GM21381 (cell line): ENCODE measurements at regions not wholly inside any gene's neighbourhood (a gene's known extent, or its start where the extent isn't known, plus 50 kb on each side); places are given as distances from the start of the nearest gene placed in this dataset.

Experiments used
- ATAC-seq: cut with Tn5 transposase; IDR thresholded peaks from one replicate; pipeline ENCODE4 v1.9.1; 2021; ENCODE audit warnings: mild to moderate bottlenecking, moderate library complexity; ENCODE audit not compliant: unreplicated experiment

DNA sequence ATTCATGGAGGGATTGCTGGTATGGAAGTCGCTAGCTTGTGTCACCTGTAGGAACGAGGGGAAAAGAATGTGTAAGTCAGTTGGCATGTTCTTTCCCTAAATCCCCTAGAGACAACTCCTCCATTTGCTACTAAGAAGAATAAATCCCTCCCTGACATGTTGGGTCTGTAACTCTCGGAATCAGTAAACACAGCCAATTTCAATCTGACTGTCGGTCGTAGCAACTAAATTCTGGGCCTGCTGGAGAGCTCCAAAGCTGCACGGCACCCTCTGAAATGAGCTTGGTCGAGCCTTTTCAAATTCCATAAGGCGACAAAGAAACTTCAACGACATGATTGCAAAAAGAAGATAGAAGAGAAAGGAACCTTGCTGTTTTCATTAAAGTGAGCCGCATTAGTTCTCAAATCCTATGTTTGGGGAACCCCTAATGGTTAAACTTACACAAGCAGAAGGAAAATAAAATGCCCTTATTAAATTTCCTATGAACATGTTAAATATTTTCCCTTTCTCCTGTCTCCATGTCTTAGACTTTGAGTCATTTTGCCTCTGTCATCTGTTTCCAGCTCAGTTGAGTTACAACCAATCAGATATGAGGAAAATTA lies 735.8 kb upstream of the WWC1 start:
- no peak for ATAC-seq

DNA sequence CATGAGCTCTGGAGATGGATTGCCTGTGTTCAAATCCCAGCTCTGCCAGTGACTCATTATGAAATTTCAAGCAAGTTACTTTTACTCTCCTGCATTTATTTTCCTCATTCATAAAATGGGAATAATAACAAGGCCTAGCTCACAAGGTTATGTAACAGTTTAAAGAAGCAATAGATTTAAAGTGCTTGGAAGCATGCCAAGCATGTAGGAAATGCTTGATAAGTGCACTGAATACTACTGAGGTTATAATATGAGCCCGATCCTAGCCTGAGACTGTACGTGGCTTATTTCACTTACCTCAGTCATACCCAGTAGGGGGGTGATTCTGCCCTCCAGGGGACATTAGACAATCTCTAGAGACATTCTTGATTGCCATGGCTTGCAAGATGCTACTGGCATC lies 734.1 kb upstream of the WWC1 start:
- ATAC-seq, result no peak

DNA sequence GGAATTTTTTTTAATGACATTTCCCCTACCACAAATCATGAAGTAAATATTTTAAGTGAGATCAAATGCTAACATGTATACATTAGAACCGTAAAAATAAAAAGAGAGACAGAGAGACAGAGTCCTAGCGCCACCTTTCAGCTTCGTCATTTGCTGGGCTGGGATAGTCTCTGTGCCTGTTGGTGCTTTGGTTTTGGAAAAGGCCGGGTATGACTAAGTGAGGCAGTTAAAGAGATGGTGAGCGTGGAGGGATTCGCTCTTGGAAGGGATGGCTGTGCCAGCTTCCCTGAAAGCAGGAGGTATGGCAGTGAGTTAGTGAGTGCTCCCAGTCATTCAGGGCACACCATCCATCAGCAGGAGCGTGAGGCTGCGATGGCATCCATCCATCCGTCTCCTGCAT lies 729.6 kb upstream of the WWC1 start:
- ATAC-seq, result no peak

DNA sequence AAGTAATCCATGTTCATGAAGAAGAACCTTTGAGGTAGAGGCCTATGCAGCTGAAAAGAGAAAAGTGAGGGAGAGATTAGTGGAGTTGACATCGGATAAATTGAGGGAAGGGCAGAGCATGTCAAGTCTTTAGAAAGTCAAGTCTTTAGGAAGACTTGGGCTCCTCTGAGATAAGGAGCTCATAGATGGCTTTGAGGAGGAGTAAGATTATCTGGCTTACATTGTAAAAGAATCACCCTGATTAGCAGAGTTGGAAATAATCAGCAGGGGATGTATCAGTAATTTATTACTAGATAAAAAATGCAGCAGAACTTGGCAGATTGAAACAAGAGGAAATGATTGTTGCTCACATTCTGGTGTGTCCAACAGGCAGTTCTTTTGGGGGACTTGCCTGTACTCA lies 727.2 kb upstream of the WWC1 start:
- no peak for ATAC-seq

DNA sequence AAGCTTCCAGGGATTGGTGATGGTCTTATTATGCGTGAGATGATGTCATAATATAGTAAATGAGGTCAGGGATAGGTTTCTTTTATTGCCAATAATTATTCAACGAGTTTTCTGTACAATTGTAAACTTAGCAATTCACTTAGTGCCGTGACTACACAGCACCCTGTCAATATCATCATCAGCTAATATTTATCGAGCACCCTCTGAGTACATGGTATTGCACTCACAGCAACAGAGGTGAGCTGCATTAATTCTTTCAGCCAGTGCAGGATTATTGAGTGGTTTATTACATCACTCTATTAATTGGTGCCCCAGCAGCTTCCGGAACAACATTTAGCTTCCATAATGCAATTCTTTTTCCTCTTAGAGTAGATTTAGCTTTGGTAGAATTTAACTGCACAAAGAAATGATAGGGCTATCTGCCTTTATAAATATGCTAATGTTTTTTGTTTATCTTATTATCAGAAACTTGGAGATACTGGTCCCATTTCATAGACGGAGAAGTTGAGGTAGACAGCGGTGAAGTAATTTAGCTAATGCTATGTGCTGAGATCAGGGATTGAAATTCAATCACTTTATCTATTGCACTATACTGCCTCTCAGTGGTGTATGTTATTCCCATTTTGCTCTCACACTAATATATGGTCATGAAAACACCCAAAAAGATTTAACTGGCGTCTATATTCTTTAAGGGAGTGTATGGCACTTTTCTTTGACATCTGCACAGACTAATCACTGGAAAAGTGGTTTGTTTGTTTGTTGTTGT lies 726.1 kb upstream of the WWC1 start:
- ATAC-seq, result no peak

DNA sequence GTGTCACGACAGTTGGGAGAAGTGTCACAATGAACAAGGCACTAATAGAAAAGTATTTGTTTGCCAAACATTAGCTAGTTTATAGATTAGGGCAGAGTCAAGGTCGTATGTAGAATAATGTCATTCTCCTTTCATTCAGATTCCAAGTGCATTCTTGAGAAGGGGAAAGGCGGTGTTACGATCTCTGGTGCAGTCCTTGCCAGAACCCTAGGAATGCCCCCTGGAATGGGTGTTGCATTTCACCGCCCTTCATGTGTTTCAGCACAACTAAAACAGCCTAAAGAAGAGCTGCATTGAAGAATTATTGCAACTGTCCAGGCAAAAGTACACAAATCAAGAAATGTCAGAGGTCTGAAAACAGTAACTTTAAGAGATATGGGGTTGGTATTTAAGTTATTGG lies 721.0 kb upstream of the WWC1 start:
- ATAC-seq, result no peak

DNA sequence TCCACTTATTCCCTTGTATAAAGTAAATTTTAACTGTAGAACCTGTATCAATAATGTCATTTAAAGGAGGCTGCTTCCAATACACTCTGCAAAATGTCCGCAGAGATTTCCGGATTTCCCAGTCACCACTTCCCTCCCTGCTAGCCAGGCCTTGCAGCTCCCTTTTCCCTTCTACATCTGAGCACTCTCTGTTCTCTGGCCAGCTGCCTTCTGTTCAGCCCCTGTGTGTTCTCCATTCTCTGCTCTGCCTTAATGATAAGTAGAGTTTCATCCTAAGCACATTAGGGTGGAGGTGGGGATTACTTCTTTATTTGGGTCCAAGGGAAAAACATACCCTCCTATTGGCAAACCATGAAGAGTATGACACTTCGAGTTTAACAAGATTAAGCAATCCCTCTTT lies 719.6 kb upstream of the WWC1 start:
- no peak for ATAC-seq

DNA sequence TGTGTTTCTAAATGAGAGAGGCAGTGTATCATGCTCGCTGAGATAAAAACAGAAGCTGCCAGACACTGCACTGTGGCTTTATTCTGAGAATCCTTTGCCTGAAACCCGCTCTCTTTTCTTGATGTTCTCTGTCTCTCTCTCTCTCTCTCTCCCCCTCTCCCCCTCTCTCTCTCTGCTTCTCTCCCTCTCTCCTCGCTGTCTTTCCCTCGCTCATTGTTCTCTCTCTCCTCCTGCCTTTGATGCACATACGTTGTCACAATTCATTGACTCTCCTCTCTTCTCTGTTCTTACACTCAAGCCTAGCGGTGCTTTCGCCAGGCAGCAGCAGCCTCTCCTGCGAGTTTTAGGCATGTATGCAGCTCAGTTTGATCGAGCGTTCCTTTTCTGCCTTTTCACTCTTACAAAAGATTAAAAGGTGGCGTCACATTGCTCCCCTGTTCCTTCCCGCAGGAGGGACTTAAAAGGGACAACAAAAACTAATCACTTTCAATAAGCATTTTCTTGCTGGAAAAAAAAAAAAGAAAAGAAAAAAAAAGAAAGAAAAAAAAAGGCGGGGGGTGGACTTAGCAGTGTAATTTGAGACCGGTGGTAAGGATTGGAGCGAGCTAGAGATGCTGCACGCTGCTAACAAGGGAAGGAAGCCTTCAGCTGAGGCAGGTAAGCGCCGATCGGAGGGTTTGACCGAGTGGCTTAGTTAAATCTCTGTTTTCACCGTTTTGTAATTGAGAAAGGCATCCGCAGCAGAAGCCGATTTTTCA lies 717.9 kb upstream of the WWC1 start:
- ATAC-seq, result no peak

DNA sequence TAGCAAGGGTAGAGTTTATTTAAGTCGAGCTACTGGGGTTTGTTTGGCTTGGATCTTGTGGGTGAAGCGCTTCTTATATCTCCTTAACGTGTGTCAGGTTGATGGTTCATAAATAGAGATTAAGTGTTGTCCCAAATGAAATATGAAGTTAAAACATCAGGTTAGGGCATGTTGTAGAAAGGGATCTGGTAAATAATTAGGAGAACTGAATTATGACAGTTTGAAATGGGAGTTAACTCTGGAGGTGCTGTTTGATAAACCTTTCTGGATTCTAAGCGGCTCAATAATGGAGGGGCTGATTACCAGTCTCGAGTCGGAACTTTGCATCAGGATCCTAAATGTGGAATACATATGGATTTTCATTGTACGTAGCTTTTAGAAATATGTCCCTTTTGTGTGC lies 717.0 kb upstream of the WWC1 start:
- no peak for ATAC-seq

DNA sequence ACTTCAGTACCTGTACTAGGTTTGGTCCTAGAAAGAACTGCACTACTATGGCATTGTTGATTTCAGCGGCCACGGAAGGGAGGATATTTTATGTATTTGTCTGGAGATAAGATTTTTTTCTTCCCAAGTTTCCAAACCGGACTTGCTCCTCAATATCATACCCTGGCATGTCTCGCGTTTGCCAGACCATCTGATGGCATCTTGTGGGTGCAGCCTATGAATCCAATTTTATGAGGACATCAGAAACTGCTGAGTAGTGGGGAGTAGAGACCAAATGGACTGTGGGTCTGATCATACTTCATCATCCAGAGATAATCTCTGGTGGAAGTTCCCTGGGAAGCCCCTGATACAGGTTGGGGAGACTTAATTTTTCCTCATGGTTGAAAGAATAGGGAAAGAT lies 716.1 kb upstream of the WWC1 start:
- ATAC-seq, result no peak

DNA sequence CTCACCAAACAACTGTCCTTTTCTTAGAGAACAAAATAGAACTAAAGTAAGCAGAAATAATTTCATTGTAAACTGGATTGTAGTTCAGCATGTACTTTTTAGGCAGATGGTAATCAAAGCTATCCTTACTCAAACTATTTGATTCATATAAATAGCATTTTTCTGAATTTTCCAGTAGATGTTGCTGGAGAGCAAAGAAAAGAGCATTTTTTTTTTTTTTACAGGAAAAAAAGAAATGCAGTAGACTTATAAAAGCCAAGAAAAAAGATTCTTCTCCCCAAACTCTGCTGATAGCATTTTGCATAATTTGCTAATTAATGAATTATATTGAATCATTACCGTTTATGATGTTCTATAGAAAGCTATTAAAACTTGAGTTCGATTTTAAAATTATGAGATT lies 715.3 kb upstream of the WWC1 start:
- no peak for ATAC-seq

DNA sequence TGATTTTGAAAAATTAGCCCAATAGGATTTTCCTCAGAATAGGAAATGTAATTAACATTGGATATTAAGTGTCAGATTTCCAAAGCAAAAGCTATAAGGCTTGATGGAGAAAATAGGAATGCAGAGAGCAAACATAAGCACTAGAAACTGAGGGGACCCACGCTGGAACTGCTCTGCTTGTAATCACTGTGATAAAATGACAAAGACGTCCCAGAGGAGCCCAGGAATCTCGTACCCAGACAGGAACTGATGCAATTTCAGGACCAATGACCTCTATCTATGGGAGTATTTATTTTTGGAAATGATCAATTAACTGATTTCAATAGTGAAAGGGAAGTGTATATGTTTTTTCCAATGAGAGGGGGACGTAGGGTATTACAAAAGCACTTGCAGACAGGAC lies 714.5 kb upstream of the WWC1 start:
- ATAC-seq, result no peak

DNA sequence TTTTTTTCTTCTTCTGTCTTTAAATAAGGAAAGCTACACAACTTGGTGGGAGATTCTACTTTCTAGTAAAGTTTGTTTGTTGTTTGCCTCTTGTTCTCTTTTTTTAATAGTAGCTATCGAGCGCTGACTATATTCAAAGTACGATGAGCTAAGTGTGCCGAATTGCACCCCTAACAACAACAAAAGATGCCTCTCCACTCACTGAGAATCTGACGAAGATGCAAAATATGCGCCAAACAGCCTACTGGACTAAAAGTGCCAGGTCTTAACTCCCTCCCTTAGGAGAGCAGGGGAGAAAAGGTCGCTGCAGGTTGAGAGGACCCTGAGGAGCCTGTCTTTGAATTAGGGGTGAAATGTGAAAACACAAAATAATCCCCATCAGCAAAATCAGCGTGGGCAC lies 713.8 kb upstream of the WWC1 start:
- ATAC-seq, result no peak

DNA sequence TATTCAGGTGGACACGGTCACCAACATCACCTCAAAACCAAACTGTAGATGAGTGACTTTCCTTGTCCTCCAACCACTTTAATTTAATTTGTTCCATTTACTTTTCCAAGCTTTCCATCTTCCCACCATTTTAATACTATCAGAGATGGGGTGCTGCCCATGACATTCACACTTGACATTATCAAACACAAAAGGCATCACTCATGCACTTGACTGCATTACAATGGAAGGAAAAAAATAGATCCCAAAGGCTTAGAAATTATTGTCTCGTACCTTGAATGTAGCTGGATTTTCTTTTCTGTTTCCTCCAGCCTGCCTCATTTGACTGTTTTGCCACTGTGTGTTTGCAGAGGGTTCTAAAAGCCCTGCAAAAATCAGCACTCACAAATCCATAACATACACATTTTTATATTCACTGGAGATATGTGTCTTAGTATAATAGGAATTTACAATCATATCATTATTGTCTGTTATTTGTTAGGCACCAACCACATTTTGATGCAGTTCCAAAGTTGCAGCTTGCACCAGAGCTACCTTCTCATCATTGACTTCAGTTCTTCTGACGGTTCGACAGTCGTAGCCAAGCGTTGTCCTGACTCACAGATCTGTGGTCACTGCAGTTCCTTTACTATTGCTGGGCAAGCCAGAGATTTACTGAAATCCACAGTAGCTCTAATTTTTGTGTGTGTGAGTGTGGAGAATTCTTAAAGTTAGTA lies 712.3 kb upstream of the WWC1 start:
- ATAC-seq, result no peak

DNA sequence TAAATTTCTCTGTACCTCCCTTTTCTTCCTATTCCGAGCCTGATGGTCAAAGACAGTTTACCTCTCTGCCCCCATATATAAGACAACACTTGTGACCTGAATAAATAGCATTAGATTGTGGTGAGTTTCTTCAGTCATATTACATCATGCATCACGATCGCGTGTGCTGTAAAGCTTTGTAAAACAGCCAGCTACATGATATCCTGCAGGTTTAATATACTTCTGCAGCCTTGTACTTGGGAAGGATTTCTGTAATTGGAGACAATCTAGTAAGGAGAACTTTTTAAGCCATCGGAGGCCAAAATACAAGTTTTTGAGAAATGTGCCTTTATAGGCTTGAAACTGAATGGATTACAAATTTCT lies 711.8 kb upstream of the WWC1 start:
- no peak for ATAC-seq

DNA sequence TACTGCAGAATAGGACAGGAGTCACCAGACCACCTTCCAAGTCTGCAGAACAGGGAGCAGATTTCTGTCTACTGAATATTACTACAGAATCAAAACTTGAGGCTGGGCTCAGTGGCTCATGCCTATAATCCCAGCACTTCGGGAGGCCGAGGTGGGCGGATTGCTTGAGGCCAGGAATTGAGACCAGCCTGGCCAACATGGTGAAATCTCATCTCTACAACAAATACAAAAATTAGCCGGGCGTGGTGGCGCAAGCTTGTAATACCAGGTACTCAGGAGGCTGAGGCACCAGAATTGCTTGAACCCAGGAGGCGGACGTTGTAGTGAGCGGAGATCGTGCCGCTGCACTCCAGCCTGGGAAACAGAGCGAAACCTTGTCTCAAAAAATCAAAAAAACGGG lies 710.8 kb upstream of the WWC1 start:
- no peak for ATAC-seq

DNA sequence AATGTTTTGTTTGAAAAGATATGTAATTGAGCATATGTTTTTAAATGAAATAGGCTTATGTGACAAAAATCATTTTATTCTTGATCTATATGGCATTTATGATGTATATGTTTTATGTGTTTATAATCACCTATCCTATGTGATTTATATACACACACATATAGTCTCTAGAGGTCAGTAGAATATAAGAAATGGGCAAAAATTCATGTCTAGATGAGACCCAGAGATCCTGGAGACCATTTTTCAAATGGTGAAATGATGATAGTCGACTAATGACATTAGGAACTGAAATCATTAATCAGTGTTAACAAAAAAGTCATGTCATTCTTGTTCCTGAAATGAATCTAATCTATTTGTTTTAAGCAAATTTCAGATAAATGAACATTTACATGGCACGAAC lies 709.2 kb upstream of the WWC1 start:
- ATAC-seq, result no peak

DNA sequence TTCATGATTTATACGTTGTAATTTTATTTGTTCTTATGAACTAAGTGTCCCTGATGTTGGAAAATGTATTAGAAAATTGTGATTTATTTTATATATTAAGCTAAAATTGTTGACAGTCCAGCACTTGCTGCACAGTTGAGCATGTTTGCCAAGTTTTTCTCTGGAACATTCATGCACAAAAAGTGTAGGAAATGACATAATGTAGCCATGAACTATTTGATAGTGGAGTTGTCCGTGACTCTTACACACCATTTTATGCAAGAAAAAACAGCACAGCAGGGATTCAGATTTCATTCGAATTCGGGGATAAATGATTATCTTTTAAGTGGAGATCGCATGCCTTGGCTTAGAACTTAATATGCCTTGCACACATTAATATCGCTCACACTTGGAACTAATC lies 708.6 kb upstream of the WWC1 start:
- no peak for ATAC-seq

DNA sequence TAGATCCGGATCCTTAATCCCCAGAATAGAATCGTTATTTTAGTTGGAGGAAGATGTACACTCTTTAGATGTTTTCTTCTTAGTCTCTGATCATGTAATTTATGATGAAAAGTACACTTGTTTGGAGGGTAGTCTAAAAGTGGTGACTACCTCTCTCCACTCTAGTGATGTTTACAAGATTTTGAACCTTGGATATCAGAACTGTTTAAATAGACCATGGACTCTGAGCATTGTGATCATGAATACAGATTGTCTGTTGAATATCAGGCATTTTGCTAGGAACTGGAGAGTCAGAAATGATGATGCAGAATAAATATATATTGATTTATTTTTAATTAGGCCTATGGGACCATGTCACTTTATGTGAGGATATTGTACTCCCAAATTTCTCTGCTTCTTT lies 706.3 kb upstream of the WWC1 start:
- ATAC-seq, result no peak

DNA sequence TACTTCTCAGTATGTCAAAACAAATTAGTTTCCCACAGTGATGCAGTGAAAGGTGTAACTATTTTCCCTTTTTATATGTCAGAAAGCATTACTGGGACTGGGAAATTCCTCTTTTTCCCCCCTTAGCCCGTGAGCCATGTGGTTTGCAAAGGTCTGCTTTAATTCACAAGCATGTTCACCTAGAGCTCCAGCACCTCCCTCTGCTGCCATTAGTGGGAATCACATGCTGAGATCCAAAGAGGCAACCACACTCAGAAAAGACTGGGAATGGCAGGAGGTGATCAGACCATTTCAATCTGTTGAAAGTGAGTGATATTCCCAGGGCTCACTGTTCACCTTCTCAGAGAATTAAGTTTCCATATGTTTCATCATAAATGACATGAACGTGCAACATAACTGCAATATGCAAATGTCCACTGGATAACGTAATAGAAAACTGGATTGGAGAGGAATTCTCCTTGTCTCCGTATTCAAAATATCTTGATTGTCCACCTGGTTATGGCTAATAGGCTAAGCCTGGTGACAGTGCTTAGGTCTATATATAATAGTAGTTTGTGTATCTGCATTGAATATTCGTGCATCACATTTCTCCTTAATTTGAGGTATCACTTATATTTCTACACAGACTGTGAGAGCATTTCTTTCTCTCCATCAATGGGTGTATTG lies 703.5 kb upstream of the WWC1 start:
- ATAC-seq, result no peak

DNA sequence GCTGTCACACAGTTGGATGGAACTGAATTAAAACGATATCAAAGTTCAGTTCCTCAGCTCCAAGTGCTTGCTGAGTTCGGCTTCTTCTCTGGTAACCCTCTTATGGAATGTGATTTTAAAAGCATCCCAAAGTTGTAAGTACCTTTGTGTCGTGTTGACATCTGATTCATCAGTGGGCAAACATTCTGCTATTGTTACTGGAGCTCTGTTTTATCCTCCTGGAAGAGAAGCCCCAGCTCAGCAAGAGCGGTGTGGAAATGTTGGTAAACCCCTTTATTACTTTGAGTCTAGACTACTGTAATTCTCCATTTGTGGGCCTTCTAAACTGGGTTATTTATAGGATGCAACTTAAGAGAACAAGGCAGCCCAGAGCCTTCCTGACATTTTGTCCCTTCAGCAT lies 699.3 kb upstream of the WWC1 start:
- ATAC-seq, result no peak
